Sigmoid colon (tissue), 6 donors: ENCODE measurements at regions not wholly inside any gene's neighbourhood (a gene's known extent, or its start where the extent isn't known, plus 50 kb on each side); places are given as distances from the start of the nearest gene placed in this dataset.

Source experiments
- DNase-seq: peaks from one replicate; pipeline ENCODE4 v3.0.0-alpha.2; 2019
- H3K27ac ChIP-seq, 4 donors: fragments of 200-600 bp; sonication (generic); one replicate each; pipeline ENCODE4 v1.5.1; 2016 to 2019; ENCODE audit warnings: mild to moderate bottlenecking in 1 of 4
- H3K27me3 ChIP-seq, 3 donors: fragments of 200-600 bp; sonication (generic); one replicate each; pipeline ENCODE4 v1.5.1; 2019; ENCODE audit warnings: mild to moderate bottlenecking in 1 of 3
- H3K36me3 ChIP-seq, 4 donors: fragments of 200-600 bp; sonication (generic); one replicate each; pipeline ENCODE4 v1.5.1; 2016 to 2019
- H3K4me1 ChIP-seq, 4 donors: fragments of 200-600 bp; sonication (generic); one replicate each; pipeline ENCODE4 v1.5.1; 2017 to 2019
- H3K4me3 ChIP-seq, 4 donors: fragments of 200-600 bp; sonication (generic); one replicate each; pipeline ENCODE4 v1.5.1; 2017 to 2019; ENCODE audit warnings: mild to moderate bottlenecking in 2 of 4, moderate library complexity in 1 of 4
- H3K9me3 ChIP-seq, 4 donors: fragments of 200-600 bp in 3 of 4; sonication (generic) in 3 of 4; one replicate each; pipeline versions ENCODE4 v1.5.1 to v1.6.1; 2013 to 2019
- EP300 ChIP-seq, 4 donors: sonication (generic); formaldehyde crosslinking; IDR thresholded peaks; one replicate each; pipeline ENCODE4 v1.6.1; 2017; ENCODE audit warnings: antibody characterized with exemption in 4 of 4
- POLR2A ChIP-seq, 2 donors: fragments of 450-650 bp; IDR thresholded peaks; one replicate each; pipeline ENCODE4 v1.6.1; 2016; ENCODE audit warnings: antibody characterized with exemption in 2 of 2, mild to moderate bottlenecking in 2 of 2, moderate library complexity in 2 of 2
- POLR2AphosphoS5 ChIP-seq, 4 donors: sonication (generic); formaldehyde crosslinking; IDR thresholded peaks; one replicate each; pipeline ENCODE4 v1.6.1; 2017; ENCODE audit warnings: antibody characterized with exemption in 4 of 4
- WGBS, 2 donors: extraction: QIAGEN DNeasy Blood & Tissue Kit; methylation state at CpG; one replicate each; pipeline ENCODE4 v1.1.7; 2013; 5-methylcytosine and 5-hydroxymethylcytosine counted together
- intact Hi-C: fragments of 100-400 bp; cut with DNase I; formaldehyde crosslinking; loops from one replicate; pipeline ENCODE4 v1.15.1; 2023
- TF ChIP-seq, protein P1 (sequence below), 4 experiments: fragments of 450-650 bp in 3 of 4; fragments of 200-600 bp in 1 of 4; IDR thresholded peaks; one replicate each; pipeline ENCODE4 v1.5.1; 2016 to 2019; ENCODE audit warnings: antibody characterized with exemption in 4 of 4, mild to moderate bottlenecking in 3 of 4, moderate library complexity in 2 of 4
- donor health status: healthy with polysubstance abuse.
- donor health status: healthy.

DNA sequence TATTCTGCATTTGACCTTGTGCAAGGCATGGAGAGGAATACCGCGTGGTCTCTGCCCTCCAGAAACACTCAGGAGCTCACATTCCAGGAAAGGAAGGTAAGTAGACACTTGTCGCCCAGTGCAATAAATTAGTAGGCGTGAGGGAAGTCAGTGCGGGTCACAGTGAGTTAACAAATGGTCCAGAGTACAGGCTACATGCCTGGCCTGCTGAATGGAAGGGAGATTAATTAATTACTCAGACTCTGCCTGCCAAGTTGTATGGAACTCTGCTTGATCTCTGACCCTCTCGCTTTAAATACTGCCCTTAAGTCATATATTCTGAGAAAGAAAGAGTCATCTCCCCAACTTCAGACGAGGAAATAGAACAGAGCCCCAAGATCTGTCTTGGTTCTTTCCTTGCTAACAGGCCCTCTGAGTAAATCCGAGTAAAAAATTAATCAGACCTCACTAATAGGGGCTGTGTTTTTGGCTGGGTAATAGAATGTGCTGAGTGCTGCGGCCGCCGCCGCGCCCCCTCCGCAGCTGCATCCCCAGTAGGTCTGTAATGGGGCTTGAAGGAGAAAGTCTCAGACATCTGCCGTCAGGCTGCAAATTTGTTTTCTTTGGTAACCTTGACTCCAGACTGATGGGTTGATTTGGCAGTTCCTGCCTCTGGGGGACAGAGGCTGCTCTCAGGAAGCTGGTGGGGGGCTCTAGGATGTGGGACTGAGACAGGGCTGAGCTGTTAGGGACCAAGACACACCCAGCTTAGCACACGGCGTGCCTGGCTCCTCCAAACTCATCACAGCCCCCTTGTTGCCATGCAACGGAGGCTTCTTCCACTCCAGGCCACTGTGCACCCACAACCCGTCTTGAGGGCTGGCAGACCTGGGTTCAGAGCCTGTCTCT, 144.4 kb downstream of the NSG2 start:
- peaks cover 0 to 11% (median 5%) of the 10 kb centered on the region in 3 donors for H3K27me3 ChIP-seq
- H3K27ac ChIP-seq = no peak overlapping the region
- H3K4me1 ChIP-seq = no peaks in the 10 kb centered on the region
- H3K4me3 ChIP-seq = no peak overlapping the region
- TF ChIP-seq POLR2AphosphoS5 (IDR thresholded peaks at IDR 0.05) (no peak), POLR2A (IDR thresholded peaks at IDR 0.05) (no peak), EP300 (IDR thresholded peaks at IDR 0.05) (no peak)
- TF ChIP-seq, protein P1, sequence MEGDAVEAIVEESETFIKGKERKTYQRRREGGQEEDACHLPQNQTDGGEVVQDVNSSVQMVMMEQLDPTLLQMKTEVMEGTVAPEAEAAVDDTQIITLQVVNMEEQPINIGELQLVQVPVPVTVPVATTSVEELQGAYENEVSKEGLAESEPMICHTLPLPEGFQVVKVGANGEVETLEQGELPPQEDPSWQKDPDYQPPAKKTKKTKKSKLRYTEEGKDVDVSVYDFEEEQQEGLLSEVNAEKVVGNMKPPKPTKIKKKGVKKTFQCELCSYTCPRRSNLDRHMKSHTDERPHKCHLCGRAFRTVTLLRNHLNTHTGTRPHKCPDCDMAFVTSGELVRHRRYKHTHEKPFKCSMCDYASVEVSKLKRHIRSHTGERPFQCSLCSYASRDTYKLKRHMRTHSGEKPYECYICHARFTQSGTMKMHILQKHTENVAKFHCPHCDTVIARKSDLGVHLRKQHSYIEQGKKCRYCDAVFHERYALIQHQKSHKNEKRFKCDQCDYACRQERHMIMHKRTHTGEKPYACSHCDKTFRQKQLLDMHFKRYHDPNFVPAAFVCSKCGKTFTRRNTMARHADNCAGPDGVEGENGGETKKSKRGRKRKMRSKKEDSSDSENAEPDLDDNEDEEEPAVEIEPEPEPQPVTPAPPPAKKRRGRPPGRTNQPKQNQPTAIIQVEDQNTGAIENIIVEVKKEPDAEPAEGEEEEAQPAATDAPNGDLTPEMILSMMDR (IDR thresholded peaks at IDR 0.05) = no peak
- no peaks in the 10 kb centered on the region for H3K36me3 ChIP-seq
- 32 to 46% methylated on average over 19 of the region's 19 CpGs for WGBS, 2 donors
- intact Hi-C loops = no loop called here
- DNase-seq = no peak
- H3K9me3 ChIP-seq = no peaks in the 10 kb centered on the region

GRCh38 chr5:174191076-174191475, 145.6 kb downstream of the NSG2 start:
- H3K36me3 ChIP-seq = no peaks in the 10 kb centered on the region
- no peaks in the 10 kb centered on the region for H3K4me1 ChIP-seq
- no peaks in the 10 kb centered on the region for H3K9me3 ChIP-seq
- peaks cover 0 to 11% (median 5%) of the 10 kb centered on the region in 3 donors for H3K27me3 ChIP-seq
- TF ChIP-seq POLR2AphosphoS5 (IDR thresholded peaks at IDR 0.05) = no peak
- TF ChIP-seq POLR2A (IDR thresholded peaks at IDR 0.05) = no peak
- H3K4me3 ChIP-seq = no peak overlapping the region
- 69 to 81% methylated on average over 4 of the region's 4 CpGs for WGBS, 2 donors
- intact Hi-C loops = no loop called here
- no peak for DNase-seq
- no peak overlapping the region for H3K27ac ChIP-seq

GRCh38 chr5:174191850-174192655, 146.5 kb downstream of the NSG2 start:
- H3K4me1 ChIP-seq = no peaks in the 10 kb centered on the region
- peaks cover 0 to 11% (median 5%) of the 10 kb centered on the region in 3 donors for H3K27me3 ChIP-seq
- H3K36me3 ChIP-seq = no peaks in the 10 kb centered on the region
- H3K27ac ChIP-seq = no peak overlapping the region
- intact Hi-C loops = no loop called here
- TF ChIP-seq POLR2A (IDR thresholded peaks at IDR 0.05) (no peak), EP300 (IDR thresholded peaks at IDR 0.05) (no peak), POLR2AphosphoS5 (IDR thresholded peaks at IDR 0.05) (no peak)
- TF ChIP-seq, protein P1 (IDR thresholded peaks at IDR 0.05) = no peak
- no peak overlapping the region for H3K4me3 ChIP-seq
- H3K9me3 ChIP-seq = no peaks in the 10 kb centered on the region
- DNase-seq = no peak
- WGBS, 2 donors = 71 to 75% methylated on average over 10 of the region's 10 CpGs

GRCh38 chr5:174192901-174193300, 147.4 kb downstream of the NSG2 start:
- no peak overlapping the region for H3K4me3 ChIP-seq
- WGBS, 2 donors = 84 to 87% methylated on average over 14 of the region's 14 CpGs
- no peak for DNase-seq
- no peaks in the 10 kb centered on the region for H3K4me1 ChIP-seq
- intact Hi-C loops = no loop called here
- H3K27me3 ChIP-seq = peaks cover 0 to 11% (median 5%) of the 10 kb centered on the region in 3 donors
- TF ChIP-seq, protein P1 (IDR thresholded peaks at IDR 0.05) = no peak
- TF ChIP-seq POLR2A (IDR thresholded peaks at IDR 0.05) (no peak), EP300 (IDR thresholded peaks at IDR 0.05) (no peak), POLR2AphosphoS5 (IDR thresholded peaks at IDR 0.05) (no peak)
- H3K9me3 ChIP-seq = no peaks in the 10 kb centered on the region
- no peak overlapping the region for H3K27ac ChIP-seq
- H3K36me3 ChIP-seq = no peaks in the 10 kb centered on the region

GRCh38 chr5:174195517-174195916, 150.0 kb downstream of the NSG2 start:
- no peak overlapping the region for H3K27ac ChIP-seq
- H3K27me3 ChIP-seq = peaks cover 0 to 4% (median 0%) of the 10 kb centered on the region in 3 donors
- no peak for DNase-seq
- no peaks in the 10 kb centered on the region for H3K9me3 ChIP-seq
- no peaks in the 10 kb centered on the region for H3K4me1 ChIP-seq
- WGBS, 2 donors = 23 to 44% methylated on average over 2 of the region's 2 CpGs
- TF ChIP-seq, protein P1 (IDR thresholded peaks at IDR 0.05) = no peak
- no peak for TF ChIP-seq POLR2A (IDR thresholded peaks at IDR 0.05)
- no peak for TF ChIP-seq POLR2AphosphoS5 (IDR thresholded peaks at IDR 0.05)
- TF ChIP-seq EP300 (IDR thresholded peaks at IDR 0.05) = no peak
- no peaks in the 10 kb centered on the region for H3K36me3 ChIP-seq
- intact Hi-C loops = no loop called here
- no peak overlapping the region for H3K4me3 ChIP-seq
